Neuron (in vitro differentiated cells): ENCODE measurements at regions not wholly inside any gene's neighbourhood (a gene's known extent, or its start where the extent isn't known, plus 50 kb on each side); places are given as distances from the start of the nearest gene placed in this dataset.

Experiments
- H2AFZ ChIP-seq: one replicate; pipeline ENCODE4 v1.6.1; 2013; ENCODE audit warnings: low read depth, mild to moderate bottlenecking, inconsistent platforms, low read length, moderate library complexity
- H3K27me3 ChIP-seq: one replicate; pipeline ENCODE4 v1.6.1; 2013; ENCODE audit warnings: low read length; ENCODE audit not compliant: insufficient read depth
- H3K36me3 ChIP-seq: one replicate; pipeline ENCODE4 v1.6.1; 2013; ENCODE audit warnings: low read length; ENCODE audit not compliant: insufficient read depth
- H3K4me1 ChIP-seq: one replicate; pipeline ENCODE4 v1.6.1; 2013; ENCODE audit warnings: low read length; ENCODE audit not compliant: insufficient read depth
- H3K4me3 ChIP-seq: 2 replicates; pipeline ENCODE4 v1.5.1; 2013; ENCODE audit warnings: mild to moderate bottlenecking, low read length, moderate library complexity
- H3K9me3 ChIP-seq: one replicate; pipeline ENCODE4 v1.6.1; 2013; ENCODE audit warnings: low read length

- no peaks in the 10 kb centered on the region for H3K36me3 ChIP-seq
- H3K4me3 ChIP-seq, result no peak overlapping the region
- H3K9me3 ChIP-seq, result no peaks in the 10 kb centered on the region
- H3K4me1 ChIP-seq, result no peaks in the 10 kb centered on the region
- H3K27me3 ChIP-seq, result no peaks in the 10 kb centered on the region
- H2AFZ ChIP-seq, result no peak overlapping the region
Observed at GRCh38 chr6:95352064-95352795, 225.1 kb upstream of the MANEA start.

GRCh38 chr6:95354551-95354950 is 222.8 kb upstream of the MANEA start:
- H3K9me3 ChIP-seq, result no peaks in the 10 kb centered on the region
- no peaks in the 10 kb centered on the region for H3K27me3 ChIP-seq
- no peaks in the 10 kb centered on the region for H3K4me1 ChIP-seq
- no peak overlapping the region for H2AFZ ChIP-seq
- no peaks in the 10 kb centered on the region for H3K36me3 ChIP-seq
- no peak overlapping the region for H3K4me3 ChIP-seq

GRCh38 chr6:95357380-95358020 is 219.8 kb upstream of the MANEA start:
- Histone ChIP-seq H3K36me3 (no peaks in the 10 kb centered on the region), H2AFZ (no peak overlapping the region), H3K4me1 (no peaks in the 10 kb centered on the region), H3K9me3 (no peaks in the 10 kb centered on the region), H3K27me3 (no peaks in the 10 kb centered on the region), H3K4me3 (no peak overlapping the region)

- H2AFZ ChIP-seq, result no peak overlapping the region
- no peak overlapping the region for H3K4me3 ChIP-seq
- H3K27me3 ChIP-seq, result no peaks in the 10 kb centered on the region
- no peaks in the 10 kb centered on the region for H3K9me3 ChIP-seq
- no peaks in the 10 kb centered on the region for H3K4me1 ChIP-seq
- H3K36me3 ChIP-seq, result no peaks in the 10 kb centered on the region
Observed at GRCh38 chr6:95364016-95364604, 213.2 kb upstream of the MANEA start.

GRCh38 chr6:95365454-95365853 is 211.9 kb upstream of the MANEA start:
- no peak overlapping the region for H2AFZ ChIP-seq
- no peaks in the 10 kb centered on the region for H3K27me3 ChIP-seq
- no peaks in the 10 kb centered on the region for H3K9me3 ChIP-seq
- no peak overlapping the region for H3K4me3 ChIP-seq
- no peaks in the 10 kb centered on the region for H3K4me1 ChIP-seq
- no peaks in the 10 kb centered on the region for H3K36me3 ChIP-seq

GRCh38 chr6:95366414-95366813 is 210.9 kb upstream of the MANEA start:
- H3K4me1 ChIP-seq, result no peaks in the 10 kb centered on the region

GRCh38 chr6:95383878-95384277 is 193.5 kb upstream of the MANEA start:
- H2AFZ ChIP-seq, result no peak overlapping the region
- H3K9me3 ChIP-seq, result no peaks in the 10 kb centered on the region
- no peak overlapping the region for H3K4me3 ChIP-seq
- H3K4me1 ChIP-seq, result no peaks in the 10 kb centered on the region
- no peaks in the 10 kb centered on the region for H3K36me3 ChIP-seq
- H3K27me3 ChIP-seq, result no peaks in the 10 kb centered on the region

More at GRCh38 chr6:95366414-95366813, 210.9 kb upstream of the MANEA start:
- no peaks in the 10 kb centered on the region for H3K9me3 ChIP-seq
- H3K4me3 ChIP-seq, result no peak overlapping the region
- H3K36me3 ChIP-seq, result no peaks in the 10 kb centered on the region
- no peak overlapping the region for H2AFZ ChIP-seq
- no peaks in the 10 kb centered on the region for H3K27me3 ChIP-seq

- Histone ChIP-seq H3K9me3 (no peaks in the 10 kb centered on the region), H3K4me1 (no peaks in the 10 kb centered on the region), H3K4me3 (no peak overlapping the region), H3K36me3 (no peaks in the 10 kb centered on the region), H3K27me3 (no peaks in the 10 kb centered on the region), H2AFZ (no peak overlapping the region)
Observed at GRCh38 chr6:95384988-95385387, 192.3 kb upstream of the MANEA start.

- H3K27me3 ChIP-seq, result no peaks in the 10 kb centered on the region
- H3K36me3 ChIP-seq, result no peaks in the 10 kb centered on the region
- no peaks in the 10 kb centered on the region for H3K9me3 ChIP-seq
- H2AFZ ChIP-seq, result no peak overlapping the region
- H3K4me1 ChIP-seq, result no peaks in the 10 kb centered on the region
- no peak overlapping the region for H3K4me3 ChIP-seq
Observed at GRCh38 chr6:95387845-95388244, 189.5 kb upstream of the MANEA start.

GRCh38 chr6:95404777-95405176 is 172.6 kb upstream of the MANEA start:
- no peak overlapping the region for H2AFZ ChIP-seq
- H3K4me3 ChIP-seq, result no peak overlapping the region
- no peaks in the 10 kb centered on the region for H3K27me3 ChIP-seq
- H3K9me3 ChIP-seq, result no peaks in the 10 kb centered on the region
- no peaks in the 10 kb centered on the region for H3K36me3 ChIP-seq
- no peaks in the 10 kb centered on the region for H3K4me1 ChIP-seq

GRCh38 chr6:95408111-95408510 is 169.2 kb upstream of the MANEA start:
- H3K27me3 ChIP-seq, result no peaks in the 10 kb centered on the region
- no peak overlapping the region for H2AFZ ChIP-seq
- no peaks in the 10 kb centered on the region for H3K36me3 ChIP-seq
- H3K4me3 ChIP-seq, result no peak overlapping the region
- H3K9me3 ChIP-seq, result no peaks in the 10 kb centered on the region
- H3K4me1 ChIP-seq, result no peaks in the 10 kb centered on the region

- Histone ChIP-seq H3K36me3 (no peaks in the 10 kb centered on the region), H3K27me3 (no peaks in the 10 kb centered on the region), H3K4me3 (no peak overlapping the region), H3K4me1 (no peaks in the 10 kb centered on the region), H2AFZ (no peak overlapping the region), H3K9me3 (no peaks in the 10 kb centered on the region)
Observed at GRCh38 chr6:95410168-95410567, 167.2 kb upstream of the MANEA start.

- Histone ChIP-seq H3K4me1 (peaks cover 11% of the 10 kb centered on the region), H3K36me3 (no peaks in the 10 kb centered on the region), H3K27me3 (no peaks in the 10 kb centered on the region), H2AFZ (no peak overlapping the region), H3K9me3 (no peaks in the 10 kb centered on the region), H3K4me3 (no peak overlapping the region)
Observed at GRCh38 chr6:95413789-95414188, 163.5 kb upstream of the MANEA start.
